GM18526 (cell line): ENCODE measurements at regions not wholly inside any gene's neighbourhood (a gene's known extent, or its start where the extent isn't known, plus 50 kb on each side); places are given as distances from the start of the nearest gene placed in this dataset.

Experiments
- POLR2A ChIP-seq: IDR thresholded peaks from 3 replicates; pipeline ENCODE4 v1.6.1; 2011; ENCODE audit not compliant: insufficient read length; ENCODE audit errors: extremely low read depth

DNA sequence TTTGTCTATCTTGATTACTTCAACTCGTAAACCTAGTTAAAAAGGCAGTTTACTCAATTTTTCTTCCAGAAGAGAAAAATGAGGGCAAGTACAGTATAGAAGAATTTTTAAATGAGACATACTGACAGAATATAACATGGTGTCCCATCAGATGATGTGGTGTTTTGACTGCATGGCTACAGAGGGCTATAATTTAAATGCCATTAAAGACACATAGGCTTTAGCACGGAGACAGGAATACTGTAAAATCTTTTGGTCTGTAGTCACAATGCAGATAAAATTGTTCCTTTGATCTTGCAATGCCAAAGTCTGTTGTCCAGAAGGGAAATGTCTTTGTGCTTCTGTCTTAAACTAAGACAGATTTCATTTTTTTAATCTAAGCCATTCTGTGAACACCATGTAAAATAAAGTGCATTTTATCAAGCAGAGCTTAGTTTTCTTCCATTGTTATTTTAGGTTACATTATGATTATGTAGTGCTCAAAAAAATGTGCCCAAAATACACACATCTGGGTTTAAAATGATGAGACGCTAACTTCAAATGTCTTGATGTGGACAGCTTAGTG lies 249.6 kb downstream of the PTPRC start:
- no peak for TF ChIP-seq POLR2A

DNA sequence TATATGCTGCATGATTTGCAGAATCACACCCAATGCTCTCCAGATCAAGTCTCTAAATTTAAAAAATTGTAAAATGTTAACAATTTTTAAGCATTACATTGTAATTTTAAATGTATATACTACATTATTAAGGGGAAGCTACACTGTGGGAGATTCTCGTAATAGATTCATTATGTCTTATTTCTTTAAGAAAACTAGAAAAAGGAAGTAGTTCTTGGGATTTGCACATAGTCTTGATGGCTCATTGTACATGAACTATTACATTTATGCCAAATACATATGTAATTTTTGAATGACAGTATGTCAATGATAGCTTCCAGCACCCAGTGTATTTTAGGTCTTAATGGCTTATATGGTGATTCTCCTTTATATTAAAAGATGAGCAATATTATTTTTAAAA lies 250.3 kb downstream of the PTPRC start:
- no peak for TF ChIP-seq POLR2A

DNA sequence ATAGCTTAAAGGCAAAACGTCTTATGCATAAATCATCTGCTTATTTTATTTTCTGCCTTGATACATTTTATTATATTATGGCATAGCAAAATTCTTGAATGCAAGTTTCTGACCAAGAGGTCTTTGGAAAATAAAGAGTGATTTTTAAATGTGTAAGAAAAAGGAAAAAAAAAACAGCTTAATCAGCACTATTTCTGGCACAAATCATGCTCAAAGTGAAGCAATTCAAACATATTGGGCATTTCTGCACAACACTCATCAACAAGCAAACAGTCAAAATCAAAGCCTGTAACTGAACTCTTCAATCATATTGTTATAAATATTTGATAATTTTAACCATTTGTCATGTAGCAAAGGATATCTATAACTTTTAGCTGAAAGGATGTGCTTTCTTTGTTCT lies 250.9 kb downstream of the PTPRC start:
- TF ChIP-seq POLR2A: no peak

DNA sequence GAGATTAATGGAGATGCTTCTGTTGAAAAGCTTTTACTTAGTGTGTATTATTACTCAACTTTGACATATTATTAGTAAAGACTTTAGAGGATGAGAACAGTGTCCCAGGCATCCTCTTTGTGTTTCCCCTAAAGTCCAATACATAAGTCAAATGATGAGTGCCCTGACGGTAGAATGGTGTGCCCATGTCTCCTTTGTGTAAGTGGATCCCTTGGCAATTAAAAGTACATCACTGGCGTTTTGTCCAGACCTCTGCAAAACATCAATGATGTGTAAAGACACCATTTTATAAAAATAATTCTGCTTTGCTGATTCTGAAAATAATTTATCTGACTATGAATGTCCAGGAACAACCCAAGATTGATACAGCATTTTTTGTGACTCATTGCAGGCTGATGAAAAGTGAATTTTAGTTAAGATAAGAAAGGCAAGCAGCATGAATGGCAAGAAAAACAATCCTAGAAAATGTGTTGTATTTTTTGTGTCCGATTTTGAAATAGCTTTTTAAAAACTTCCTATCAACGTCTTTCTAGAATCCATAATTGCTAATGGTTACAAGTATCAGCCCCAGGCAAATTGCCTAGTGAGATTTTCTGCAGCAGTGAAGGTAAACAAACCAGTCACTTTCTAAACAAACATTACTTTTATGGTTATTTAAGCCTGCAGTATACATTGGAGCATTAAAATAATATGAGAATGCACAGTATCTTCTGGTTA lies 251.5 kb downstream of the PTPRC start:
- no peak for TF ChIP-seq POLR2A

DNA sequence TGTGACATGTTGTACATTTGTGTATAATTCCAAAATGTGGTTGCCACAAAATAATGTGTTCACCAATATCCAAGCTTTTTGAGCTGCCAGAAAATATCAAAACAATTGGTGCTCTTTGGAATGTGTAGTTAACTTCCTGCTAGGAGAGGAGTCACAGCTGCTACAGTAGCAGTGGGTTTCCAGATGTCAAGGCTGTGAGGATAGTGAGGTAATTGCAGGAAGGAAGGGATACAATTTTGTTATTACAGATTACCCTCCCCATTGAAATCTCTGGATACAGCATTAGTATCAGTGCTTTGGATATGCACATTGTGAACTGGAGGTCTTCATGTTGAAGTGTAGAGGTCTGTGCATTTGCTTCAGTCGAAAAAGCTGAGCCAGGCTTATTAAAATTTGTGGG lies 253.2 kb downstream of the PTPRC start:
- TF ChIP-seq POLR2A: no peak

DNA sequence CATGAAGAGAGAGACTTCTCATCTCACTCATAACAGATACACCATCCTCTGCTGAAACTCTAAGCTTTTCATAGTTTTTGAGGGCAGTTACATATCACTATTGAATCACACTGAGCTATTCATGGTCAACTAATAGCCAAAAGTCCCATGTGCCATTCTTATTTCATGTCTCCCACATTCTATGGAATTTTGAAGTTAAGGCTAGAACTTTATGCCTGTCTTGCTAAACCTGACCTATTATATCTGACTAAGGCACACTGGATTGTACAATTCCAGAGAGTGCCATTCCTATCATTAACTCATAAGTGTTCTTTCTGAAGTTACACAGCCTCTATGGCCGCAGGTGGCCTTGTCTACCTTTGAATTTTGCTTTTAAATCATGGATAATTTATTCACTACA lies 254.3 kb downstream of the PTPRC start:
- no peak for TF ChIP-seq POLR2A

DNA sequence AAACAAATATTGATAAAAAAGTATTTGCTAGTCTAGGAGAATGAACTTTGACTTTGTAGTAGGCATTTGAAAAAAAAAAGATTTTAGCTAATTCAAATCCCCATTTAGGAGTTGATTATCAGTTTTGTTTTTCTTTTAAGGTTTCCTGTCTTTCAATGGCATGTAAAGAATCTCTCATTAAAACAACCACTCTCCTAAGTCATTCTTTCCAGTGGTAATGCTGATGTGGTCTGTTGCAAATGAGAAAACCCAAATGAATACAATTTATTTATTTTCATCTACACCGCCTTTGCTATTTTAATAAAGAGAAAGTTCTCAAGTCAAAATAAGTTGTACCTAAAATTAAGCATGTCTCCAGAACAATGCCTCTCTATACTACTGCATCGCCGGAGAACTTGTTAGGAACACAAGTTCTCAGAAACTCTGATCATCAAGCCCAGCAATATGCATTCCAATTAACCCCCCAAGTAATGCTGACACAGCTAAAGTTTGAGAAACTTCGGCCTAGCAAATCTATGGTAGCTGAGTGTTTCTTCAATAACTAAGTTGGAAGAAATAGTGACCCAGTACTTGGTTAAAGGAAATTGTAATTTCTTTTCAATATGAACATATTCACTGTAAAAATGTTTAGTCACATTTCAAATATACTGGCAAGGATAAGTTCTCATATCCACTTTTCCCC lies 255.1 kb downstream of the PTPRC start:
- no peak for TF ChIP-seq POLR2A

DNA sequence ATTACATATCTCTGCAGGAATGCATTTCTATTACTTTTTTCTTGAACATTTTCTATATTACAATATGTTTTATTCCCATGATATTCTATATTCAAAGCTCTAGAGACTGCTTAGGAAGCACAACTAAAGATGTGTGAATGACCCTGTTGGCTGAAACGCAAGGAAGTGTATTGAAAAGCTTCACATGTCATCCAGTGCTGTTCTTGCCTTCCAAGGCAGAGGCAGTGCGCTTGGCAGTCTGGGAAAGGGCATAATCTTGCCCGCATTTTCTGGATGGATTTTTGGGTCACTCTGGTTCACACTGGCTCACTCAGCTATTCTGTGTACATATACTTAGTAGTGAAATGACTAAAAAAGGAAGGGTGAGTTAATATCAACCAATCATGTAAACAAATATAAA lies 262.4 kb downstream of the PTPRC start:
- no peak for TF ChIP-seq POLR2A

DNA sequence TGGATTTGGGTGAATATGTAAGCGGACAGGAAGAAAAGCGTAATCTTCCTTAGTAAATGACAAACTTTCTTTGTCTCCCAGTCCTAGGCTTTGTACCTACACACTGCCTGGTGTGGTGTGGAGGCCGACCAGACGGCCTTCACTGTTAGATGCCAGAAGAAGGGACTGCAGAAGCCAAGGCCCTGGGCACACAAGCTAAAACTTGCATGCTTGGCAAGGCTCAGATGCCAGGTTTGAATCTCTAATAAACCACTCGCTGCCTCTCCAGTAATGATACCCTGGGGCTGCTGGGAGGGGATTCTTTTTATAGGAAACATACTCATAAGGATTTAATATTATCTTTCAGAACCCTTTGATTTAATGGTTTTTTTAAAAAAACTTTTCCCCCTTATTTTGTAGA lies 263.8 kb downstream of the PTPRC start:
- no peak for TF ChIP-seq POLR2A

DNA sequence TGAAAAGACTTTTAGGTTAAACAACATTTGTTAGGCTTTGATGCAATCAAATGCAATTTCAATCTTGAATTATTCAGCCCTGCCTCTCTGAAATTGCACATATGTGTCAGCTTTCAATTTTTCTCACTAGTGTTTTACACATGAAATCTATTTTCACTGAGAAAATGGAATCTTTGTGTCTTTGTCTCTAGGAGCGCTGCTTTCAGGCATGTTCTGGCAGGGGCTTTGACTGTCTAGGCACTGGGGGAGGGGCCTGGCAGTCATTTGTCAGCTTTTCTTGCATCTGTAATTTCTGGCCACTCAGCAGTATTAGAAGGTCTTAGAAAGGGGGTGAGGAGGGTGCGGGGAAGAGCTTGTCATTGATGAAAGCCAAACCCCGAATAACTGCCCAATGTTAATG lies 264.4 kb downstream of the PTPRC start:
- TF ChIP-seq POLR2A: no peak

DNA sequence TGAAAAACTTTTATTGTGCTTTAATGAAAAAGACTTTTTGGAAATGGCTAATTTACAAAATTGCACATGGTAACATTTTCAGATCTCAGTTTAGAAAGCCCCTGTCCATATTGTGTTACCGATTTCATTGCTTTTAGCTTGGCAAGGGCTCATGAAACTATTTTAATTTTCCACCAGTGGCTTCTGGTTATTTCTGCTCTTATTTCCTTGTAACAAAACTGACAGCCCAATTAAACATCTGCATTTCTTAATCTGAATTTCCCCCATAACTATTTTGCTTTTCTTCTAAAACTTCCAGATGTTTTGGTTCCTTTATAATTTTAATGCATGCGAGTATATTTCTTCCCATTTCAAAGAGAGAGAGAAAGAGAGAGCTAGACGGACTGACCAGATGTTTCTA lies 264.8 kb downstream of the PTPRC start:
- TF ChIP-seq POLR2A: no peak

DNA sequence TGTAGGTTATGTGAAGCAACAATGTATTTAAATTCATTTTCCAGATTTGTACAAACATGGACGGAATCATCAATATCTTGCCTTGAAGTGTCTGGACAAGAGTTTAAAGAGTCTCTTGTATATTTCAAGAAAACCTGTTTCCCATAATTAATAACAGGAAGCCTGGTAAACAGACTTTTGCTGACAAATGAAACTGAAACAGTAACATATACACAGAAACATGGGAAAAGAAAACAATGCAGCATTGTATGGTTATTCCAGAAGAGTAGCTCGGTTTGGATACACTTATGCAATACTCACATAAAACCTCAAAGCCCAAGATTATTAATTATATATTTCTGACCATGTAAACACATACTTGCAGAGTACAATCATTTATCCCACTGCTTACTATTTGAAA lies 265.5 kb downstream of the PTPRC start:
- no peak for TF ChIP-seq POLR2A

DNA sequence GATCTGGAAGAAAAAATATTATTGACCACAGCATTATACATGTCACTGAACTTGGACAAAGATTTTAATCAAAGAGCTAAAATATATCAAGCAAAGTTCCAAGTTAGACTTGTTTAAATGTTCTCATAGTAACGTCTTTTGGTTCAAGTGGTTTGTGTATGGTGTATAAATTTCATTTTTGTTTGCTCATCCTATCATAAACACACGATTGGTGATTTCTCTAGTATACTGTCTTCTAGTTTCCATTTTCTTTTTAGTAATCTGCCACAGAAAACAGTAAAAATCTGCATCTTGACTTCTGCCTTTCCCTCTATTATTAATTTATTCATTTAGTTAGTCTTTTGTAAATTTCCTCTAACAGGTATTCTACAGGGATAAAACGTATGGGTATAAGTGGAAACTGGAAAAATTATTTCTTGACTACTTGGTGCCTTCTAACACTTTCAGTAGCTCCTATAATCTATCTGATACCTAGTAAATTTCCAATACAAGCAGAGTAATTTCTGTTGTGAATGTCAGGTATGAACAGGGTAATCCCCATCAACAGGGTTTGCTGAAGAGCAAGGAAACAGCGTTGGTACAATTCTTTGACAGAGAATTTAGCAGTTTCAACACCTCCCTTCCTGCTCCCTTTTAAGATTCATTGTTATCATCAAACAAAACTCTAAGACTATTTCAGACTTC lies 268.0 kb downstream of the PTPRC start:
- no peak for TF ChIP-seq POLR2A

DNA sequence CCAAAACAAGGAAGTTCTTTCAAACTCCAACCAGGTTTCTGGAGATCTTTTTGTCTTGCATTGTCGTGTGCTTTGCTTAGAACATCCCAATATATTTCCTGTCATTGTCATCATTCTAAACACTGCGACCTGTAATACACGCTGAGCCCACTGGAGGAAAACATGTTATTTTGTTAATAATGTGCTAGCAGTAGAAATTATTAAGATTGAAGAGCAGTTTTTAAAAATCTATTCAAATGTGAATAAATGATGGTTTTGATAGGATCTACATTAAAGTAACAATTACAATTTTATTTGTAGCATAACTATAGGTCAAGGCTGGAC lies 268.5 kb downstream of the PTPRC start:
- no peak for TF ChIP-seq POLR2A

DNA sequence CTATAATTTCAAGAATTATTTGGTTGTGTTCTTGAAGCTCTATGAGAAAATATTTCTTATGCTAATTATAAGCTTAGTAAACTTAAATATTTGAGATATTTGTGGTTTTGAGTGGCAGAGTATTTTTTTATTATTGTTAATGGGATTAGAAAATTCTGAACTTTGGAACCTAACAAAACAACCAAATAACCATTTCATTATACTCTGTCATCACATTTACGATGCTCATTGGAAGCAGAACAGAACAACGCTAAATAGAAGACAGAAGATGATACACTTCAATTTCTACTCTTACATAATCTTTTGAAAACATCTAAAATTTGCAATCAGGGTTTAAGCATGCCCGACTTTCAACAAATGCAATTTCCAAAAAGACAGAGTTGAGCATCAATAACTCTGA lies 270.2 kb downstream of the PTPRC start:
- TF ChIP-seq POLR2A: no peak

DNA sequence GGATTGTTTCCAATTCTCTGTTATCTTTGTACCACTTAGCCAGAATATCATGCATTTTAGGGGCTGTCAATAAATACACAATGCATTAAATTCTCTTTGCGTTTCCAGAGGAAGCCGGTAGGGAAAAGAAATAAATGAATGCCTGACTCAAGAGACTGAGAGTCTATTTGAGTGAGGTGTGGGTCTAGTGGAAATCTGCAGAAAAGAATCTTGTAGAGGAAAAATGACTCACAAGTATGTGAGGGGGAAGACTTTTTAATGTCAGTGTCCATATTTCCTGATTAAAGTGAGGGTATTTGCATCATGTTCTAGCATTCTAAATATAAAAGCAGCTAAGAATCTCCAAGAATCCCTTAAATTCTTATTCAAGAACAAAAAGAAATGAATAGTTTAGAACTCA lies 271.1 kb downstream of the PTPRC start:
- no peak for TF ChIP-seq POLR2A
